ENCODE measurements at regions not wholly inside any gene's neighbourhood (a gene's known extent, or its start where the extent isn't known, plus 50 kb on each side); places are given as distances from the start of the nearest gene placed in this dataset.

- DNase-seq (ENCODE audit: low read depth): no peak
- no peak for TF ChIP-seq CTCF (conservative IDR thresholded peaks at IDR 0.05; ENCODE audit: low read depth, low read length)
- H3K4me3 ChIP-seq (ENCODE audit: low read depth, low read length): no peak overlapping the region
Observed at GRCh38 chr2:67002618-67003371, 394.3 kb upstream of the ETAA1 start.

GRCh38 chr2:67006373-67006960, 390.7 kb upstream of the ETAA1 start:
- H3K4me3 ChIP-seq (ENCODE audit: low read depth, low read length): no peak overlapping the region
- DNase-seq (ENCODE audit: low read depth): no peak
- no peak for TF ChIP-seq CTCF (conservative IDR thresholded peaks at IDR 0.05; ENCODE audit: low read depth, low read length)

- no peak for DNase-seq (ENCODE audit: low read depth)
Observed at GRCh38 chr2:67008155-67008554, 389.0 kb upstream of the ETAA1 start.

GRCh38 chr2:67012165-67012564, 385.0 kb upstream of the ETAA1 start:
- H3K4me3 ChIP-seq (ENCODE audit: low read depth, low read length): no peak overlapping the region
- no peak for TF ChIP-seq CTCF (conservative IDR thresholded peaks at IDR 0.05; ENCODE audit: low read depth, low read length)
- no peak for DNase-seq (ENCODE audit: low read depth)

More at GRCh38 chr2:67008155-67008554, 389.0 kb upstream of the ETAA1 start:
- H3K4me3 ChIP-seq (ENCODE audit: low read depth, low read length): no peak overlapping the region
- no peak for TF ChIP-seq CTCF (conservative IDR thresholded peaks at IDR 0.05; ENCODE audit: low read depth, low read length)

- no peak for DNase-seq (ENCODE audit: low read depth)
- no peak for TF ChIP-seq CTCF (conservative IDR thresholded peaks at IDR 0.05; ENCODE audit: low read depth, low read length)
- H3K4me3 ChIP-seq (ENCODE audit: low read depth, low read length): no peak overlapping the region
Observed at GRCh38 chr2:67013821-67014220, 383.3 kb upstream of the ETAA1 start.

GRCh38 chr2:67015681-67016080, 381.5 kb upstream of the ETAA1 start:
- DNase-seq (ENCODE audit: low read depth): no peak
- TF ChIP-seq CTCF (conservative IDR thresholded peaks at IDR 0.05; ENCODE audit: low read depth, low read length): no peak

GRCh38 chr2:67018301-67018700, 378.8 kb upstream of the ETAA1 start:
- no peak for TF ChIP-seq CTCF (conservative IDR thresholded peaks at IDR 0.05; ENCODE audit: low read depth, low read length)
- no peak for DNase-seq (ENCODE audit: low read depth)
- no peak overlapping the region for H3K4me3 ChIP-seq (ENCODE audit: low read depth, low read length)

More at GRCh38 chr2:67015681-67016080, 381.5 kb upstream of the ETAA1 start:
- no peak overlapping the region for H3K4me3 ChIP-seq (ENCODE audit: low read depth, low read length)
